Smooth muscle cell (in vitro differentiated cells): ENCODE measurements at regions not wholly inside any gene's neighbourhood (a gene's known extent, or its start where the extent isn't known, plus 50 kb on each side); places are given as distances from the start of the nearest gene placed in this dataset.
"Not testable (repeated sequence)": the region's sequence is repeated elsewhere in the genome, so short reads cannot be mapped to it uniquely, and the experiment has no call there.

Experiments
- DNase-seq: peaks from one replicate; lab custom pipeline; 2025; ENCODE audit not compliant: unreplicated experiment; lab: John Stamatoyannopoulos, UW
- H2AFZ ChIP-seq: fragments of 200-600 bp; sonication (generic); 2 replicates; pipeline ENCODE4 v1.6.0; 2016; ENCODE audit warnings: antibody characterized with exemption, low read depth, mild to moderate bottlenecking
- H3F3A ChIP-seq: fragments of 200-600 bp; sonication (generic); 2 replicates; pipeline ENCODE4 v1.6.0; 2017; ENCODE audit warnings: antibody characterized with exemption, low read depth
- H3K27ac ChIP-seq: fragments of 200-600 bp; sonication (generic); 2 replicates; pipeline ENCODE4 v1.5.1; 2016; ENCODE audit warnings: low read depth, mild to moderate bottlenecking
- H3K27me3 ChIP-seq: fragments of 200-600 bp; sonication (generic); 2 replicates; pipeline ENCODE4 v1.6.1; 2016; ENCODE audit warnings: low read depth, mild to moderate bottlenecking
- H3K36me3 ChIP-seq: fragments of 200-600 bp; sonication (generic); 2 replicates; pipeline ENCODE4 v1.5.1; 2016; ENCODE audit warnings: low read depth
- H3K4me1 ChIP-seq: fragments of 200-600 bp; sonication (generic); 2 replicates; pipeline ENCODE4 v1.5.1; 2016; ENCODE audit warnings: low read depth
- H3K4me2 ChIP-seq: fragments of 200-600 bp; sonication (generic); 2 replicates; pipeline ENCODE4 v1.6.0; 2016; ENCODE audit warnings: mild to moderate bottlenecking
- H3K4me3 ChIP-seq: fragments of 200-600 bp; sonication (generic); 2 replicates; pipeline ENCODE4 v1.5.1; 2016; ENCODE audit warnings: mild to moderate bottlenecking
- H3K79me2 ChIP-seq: fragments of 200-600 bp; sonication (generic); 2 replicates; pipeline ENCODE4 v1.6.0; 2016; ENCODE audit warnings: low read depth, mild to moderate bottlenecking
- H3K9ac ChIP-seq: fragments of 200-600 bp; sonication (generic); 2 replicates; pipeline ENCODE4 v1.6.0; 2016; ENCODE audit warnings: low read depth
- H3K9me3 ChIP-seq: fragments of 200-600 bp; sonication (generic); replicated peaks from 2 replicates; pipeline ENCODE4 v1.5.1; 2016; ENCODE audit warnings: low read depth
- H4K20me1 ChIP-seq: fragments of 200-600 bp; sonication (generic); 2 replicates; pipeline ENCODE4 v1.6.0; 2016; ENCODE audit warnings: low read depth
- CTCF ChIP-seq: fragments of 200-600 bp; sonication (generic); IDR thresholded peaks from 2 replicates; pipeline ENCODE4 v1.5.1; 2017; ENCODE audit warnings: borderline replicate concordance, mild to moderate bottlenecking, antibody characterized with exemption; ENCODE audit not compliant: insufficient read depth, poor library complexity, severe bottlenecking
- WGBS: methylation state at CpG from one replicate; pipeline ENCODE4 v1.1.7; 2016; ENCODE audit warnings: low lambda C conversion rate; 5-methylcytosine and 5-hydroxymethylcytosine counted together

GRCh38 chr18:40124107-40124506, 1830.9 kb upstream of the PIK3C3 start:
- Histone ChIP-seq H3K4me3 (no peak overlapping the region), H3K36me3 (no peaks in the 10 kb centered on the region), H3K4me1 (peaks cover 5% of the 10 kb centered on the region), H3F3A (no peaks in the 10 kb centered on the region), H3K79me2 (no peaks in the 10 kb centered on the region), H3K27me3 (no peaks in the 10 kb centered on the region), H3K9ac (no peak overlapping the region), H3K4me2 (no peak overlapping the region), H2AFZ (no peak overlapping the region), H3K27ac (peak overlapping the region; percentile 40), H4K20me1 (no peaks in the 10 kb centered on the region), H3K9me3 (no peaks in the 10 kb centered on the region)
- TF ChIP-seq CTCF = no peak
- 37% methylated on average over 2 of the region's 2 CpGs for WGBS
- DNase-seq = no peak

- Histone ChIP-seq H2AFZ (no peak overlapping the region), H3K4me3 (no peak overlapping the region), H3K9ac (no peak overlapping the region), H3F3A (no peaks in the 10 kb centered on the region), H3K4me2 (no peak overlapping the region), H3K27me3 (no peaks in the 10 kb centered on the region), H3K4me1 (peaks cover 5% of the 10 kb centered on the region), H3K36me3 (no peaks in the 10 kb centered on the region), H3K27ac (no peak overlapping the region), H3K79me2 (no peaks in the 10 kb centered on the region), H4K20me1 (no peaks in the 10 kb centered on the region), H3K9me3 (no peaks in the 10 kb centered on the region)
- TF ChIP-seq CTCF = no peak
- WGBS = 53% methylated on average over 2 of the region's 2 CpGs
- DNase-seq = no peak
These were observed 1834.1 kb upstream of the PIK3C3 start for GRCh38 chr18:40120796-40121391.

GRCh38 chr18:40120356-40120755, 1834.7 kb upstream of the PIK3C3 start:
- Histone ChIP-seq H4K20me1 (no peaks in the 10 kb centered on the region), H3K9ac (no peak overlapping the region), H3K4me3 (no peak overlapping the region), H3K4me1 (peaks cover 5% of the 10 kb centered on the region), H3F3A (no peaks in the 10 kb centered on the region), H3K36me3 (no peaks in the 10 kb centered on the region), H3K79me2 (no peaks in the 10 kb centered on the region), H3K4me2 (no peak overlapping the region), H2AFZ (no peak overlapping the region), H3K9me3 (no peaks in the 10 kb centered on the region), H3K27ac (no peak overlapping the region), H3K27me3 (no peaks in the 10 kb centered on the region)
- no peak for DNase-seq
- TF ChIP-seq CTCF = no peak
- WGBS = 92% methylated on average over 1 of the region's 1 CpG

- H3K4me2 ChIP-seq, H2AFZ ChIP-seq, DNase-seq, H3K4me3 ChIP-seq, H3K27me3 ChIP-seq, H3K36me3 ChIP-seq, H3K79me2 ChIP-seq, H3K9me3 ChIP-seq, H3K27ac ChIP-seq, H3K9ac ChIP-seq, H4K20me1 ChIP-seq, H3F3A ChIP-seq, H3K4me1 ChIP-seq: not testable (repeated sequence)
- 94% methylated on average over 10 of the region's 10 CpGs for WGBS
These were observed 1835.5 kb upstream of the PIK3C3 start for GRCh38 chr18:40119581-40119980.
